Omental fat pad (tissue), 3 donors: ENCODE measurements at regions not wholly inside any gene's neighbourhood (a gene's known extent, or its start where the extent isn't known, plus 50 kb on each side); places are given as distances from the start of the nearest gene placed in this dataset.

Experiments
- ATAC-seq: fragments of 150-250 bp; one replicate; pipeline ENCODE4 v1.9.1; 2016; ENCODE audit warnings: mild to moderate bottlenecking, moderate library complexity; ENCODE audit not compliant: low FRiP score
- DNase-seq: peaks from one replicate; pipeline ENCODE4 v3.0.0-alpha.2; 2019; ENCODE audit warnings: low spot score
- TF ChIP-seq, protein P1 (sequence below), 3 donors: fragments of 450-650 bp; IDR thresholded peaks; one replicate each; pipeline ENCODE4 v1.5.1; 2016 to 2017; ENCODE audit warnings: antibody characterized with exemption in 3 of 3, mild to moderate bottlenecking in 3 of 3, moderate library complexity in 2 of 3

DNA sequence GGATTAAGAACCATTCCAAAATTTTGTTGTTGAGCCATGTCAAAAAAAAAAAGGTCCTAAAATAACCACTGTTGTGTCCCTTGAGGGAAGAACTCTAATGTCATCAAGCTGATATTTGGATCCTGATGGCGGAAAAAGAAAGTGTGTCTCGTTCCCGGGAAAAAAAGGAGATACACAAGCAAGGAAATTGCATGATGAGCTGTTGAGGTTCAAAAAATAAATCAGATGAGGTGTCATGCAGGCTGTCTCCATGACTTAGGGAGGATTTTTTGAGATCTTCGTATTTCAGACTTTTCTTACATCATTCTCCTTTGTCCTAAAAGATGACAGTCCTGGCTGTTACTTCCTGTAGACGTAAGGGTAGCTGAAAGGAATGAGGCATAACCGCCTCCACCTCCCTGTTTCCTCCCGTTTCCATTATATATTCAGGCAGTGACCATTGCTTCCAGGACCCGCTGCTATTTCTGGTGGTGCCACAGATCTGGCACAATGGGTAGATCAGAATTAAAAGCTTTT, 117.3 kb upstream of the TNFAIP3 start:
- ATAC-seq: no peak
- DNase-seq: no peak
- TF ChIP-seq, protein P1, sequence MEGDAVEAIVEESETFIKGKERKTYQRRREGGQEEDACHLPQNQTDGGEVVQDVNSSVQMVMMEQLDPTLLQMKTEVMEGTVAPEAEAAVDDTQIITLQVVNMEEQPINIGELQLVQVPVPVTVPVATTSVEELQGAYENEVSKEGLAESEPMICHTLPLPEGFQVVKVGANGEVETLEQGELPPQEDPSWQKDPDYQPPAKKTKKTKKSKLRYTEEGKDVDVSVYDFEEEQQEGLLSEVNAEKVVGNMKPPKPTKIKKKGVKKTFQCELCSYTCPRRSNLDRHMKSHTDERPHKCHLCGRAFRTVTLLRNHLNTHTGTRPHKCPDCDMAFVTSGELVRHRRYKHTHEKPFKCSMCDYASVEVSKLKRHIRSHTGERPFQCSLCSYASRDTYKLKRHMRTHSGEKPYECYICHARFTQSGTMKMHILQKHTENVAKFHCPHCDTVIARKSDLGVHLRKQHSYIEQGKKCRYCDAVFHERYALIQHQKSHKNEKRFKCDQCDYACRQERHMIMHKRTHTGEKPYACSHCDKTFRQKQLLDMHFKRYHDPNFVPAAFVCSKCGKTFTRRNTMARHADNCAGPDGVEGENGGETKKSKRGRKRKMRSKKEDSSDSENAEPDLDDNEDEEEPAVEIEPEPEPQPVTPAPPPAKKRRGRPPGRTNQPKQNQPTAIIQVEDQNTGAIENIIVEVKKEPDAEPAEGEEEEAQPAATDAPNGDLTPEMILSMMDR (IDR thresholded peaks at IDR 0.05): no peak

DNA sequence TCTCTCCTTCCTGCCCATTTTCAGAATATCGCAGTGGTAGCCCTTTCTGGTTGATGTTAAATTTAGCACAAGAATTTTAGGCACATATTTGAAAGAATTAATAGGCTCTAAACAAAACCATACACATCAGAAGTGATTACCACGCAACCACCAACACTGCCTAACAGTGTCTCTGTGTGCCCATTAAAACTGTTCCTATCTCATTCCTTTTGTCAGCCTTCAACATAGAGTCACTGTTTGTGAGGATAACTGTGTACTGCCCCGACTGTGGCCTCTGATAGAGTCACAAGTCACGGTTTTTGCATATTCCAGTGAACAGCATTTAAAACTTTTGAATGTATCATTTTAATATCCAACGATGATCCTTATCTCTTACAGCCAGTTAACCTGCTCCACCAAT, 116.8 kb upstream of the TNFAIP3 start:
- TF ChIP-seq, protein P1 (IDR thresholded peaks at IDR 0.05): no peak
- DNase-seq (no peak), ATAC-seq (no peak)

DNA sequence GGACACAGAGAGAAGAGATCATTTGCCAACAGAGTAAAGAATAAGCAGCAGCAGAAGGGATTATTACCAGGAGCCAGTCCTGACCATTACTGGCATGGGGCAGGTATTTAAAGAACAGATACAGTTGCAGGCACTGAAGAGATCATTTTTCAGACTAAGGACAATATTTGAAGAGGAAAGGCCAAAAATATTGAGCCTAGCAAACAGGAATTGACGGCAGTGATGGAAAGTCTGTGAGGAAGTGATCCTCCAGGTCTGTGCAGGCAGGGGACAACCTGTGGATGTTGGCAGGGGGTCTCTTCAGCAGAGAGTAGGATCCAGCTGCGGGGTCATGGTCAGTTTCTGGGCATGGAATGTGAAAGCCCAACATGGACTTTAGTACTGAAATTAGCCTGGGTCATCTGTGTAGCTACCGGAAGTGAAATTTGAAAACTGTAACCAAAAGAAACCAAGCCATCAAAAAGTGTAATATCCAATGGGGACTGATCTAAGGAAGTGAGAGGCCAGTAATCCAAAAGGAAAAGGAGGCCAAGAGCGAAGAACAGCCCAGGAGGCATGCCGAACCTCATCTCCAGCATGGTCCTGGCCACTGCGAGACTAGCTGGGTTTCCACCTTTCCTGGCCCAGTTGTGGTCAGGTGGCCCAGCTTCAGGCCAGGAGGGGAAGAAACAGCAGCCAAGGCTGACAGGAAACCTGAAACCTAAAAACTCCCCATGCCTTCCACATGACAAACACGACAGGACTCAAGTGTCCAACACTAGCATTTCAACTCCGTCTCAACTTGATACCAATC, 115.1 kb upstream of the TNFAIP3 start:
- DNase-seq (no peak), ATAC-seq (no peak)
- TF ChIP-seq, protein P1 (IDR thresholded peaks at IDR 0.05): no peak

DNA sequence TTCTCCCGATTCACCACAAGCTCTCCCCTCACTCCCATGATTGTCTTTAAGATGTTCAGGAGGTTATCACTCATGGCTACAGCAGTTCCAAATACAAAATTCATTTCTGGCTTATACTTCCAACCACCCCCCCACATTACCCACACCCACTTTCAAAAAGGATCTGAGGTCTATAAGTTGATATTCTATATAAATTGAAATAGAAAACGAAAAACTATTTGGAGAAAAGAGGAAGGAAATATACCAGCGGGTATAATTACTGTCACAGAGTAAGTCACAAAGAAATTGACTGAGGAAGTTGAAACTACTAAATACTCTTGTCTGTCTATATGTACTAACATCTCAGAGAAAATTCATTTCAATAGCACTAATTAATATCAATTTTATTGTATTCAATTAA, 112.7 kb upstream of the TNFAIP3 start:
- no peak for DNase-seq
- TF ChIP-seq, protein P1 (IDR thresholded peaks at IDR 0.05): no peak
- ATAC-seq: no peak

DNA sequence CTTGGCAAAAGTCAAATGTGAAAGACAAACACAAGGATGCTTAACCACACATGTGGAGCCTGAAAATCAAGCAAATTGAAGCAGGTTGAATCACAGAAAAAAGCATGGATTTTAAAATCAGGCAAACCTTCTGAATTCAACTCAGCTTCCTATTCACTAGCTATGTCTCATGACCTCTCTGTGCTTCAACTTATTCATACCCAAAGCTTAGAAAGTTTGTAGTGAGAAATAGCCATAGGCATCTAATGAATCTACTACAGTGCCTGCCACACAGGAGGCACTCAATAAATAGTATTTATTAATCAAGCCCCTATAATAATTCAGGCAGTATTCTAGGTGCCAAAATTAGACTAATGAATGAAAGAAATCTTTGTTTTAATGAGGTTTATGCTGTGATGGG, 112.2 kb upstream of the TNFAIP3 start:
- TF ChIP-seq, protein P1 (IDR thresholded peaks at IDR 0.05): no peak
- no peak for DNase-seq
- no peak for ATAC-seq

DNA sequence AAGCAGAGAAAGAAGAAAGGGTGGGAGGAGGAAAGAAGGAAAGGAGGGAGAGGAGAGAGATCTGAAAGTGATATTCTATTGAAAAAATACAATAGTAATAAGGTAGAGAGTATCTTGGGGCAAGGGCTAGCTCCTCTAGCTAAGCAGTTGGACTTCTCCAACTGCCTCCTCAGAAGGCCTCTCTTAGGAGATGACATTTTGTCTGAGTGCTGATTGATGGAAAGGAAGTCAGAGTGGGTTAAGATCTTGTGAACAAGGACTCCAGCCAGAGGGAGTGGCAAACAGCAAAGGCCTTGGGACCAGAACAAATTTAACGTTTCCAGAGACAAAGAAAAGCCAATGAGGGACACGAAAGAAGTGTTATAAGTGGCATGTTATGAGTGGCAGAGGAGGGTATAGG, 111.8 kb upstream of the TNFAIP3 start:
- TF ChIP-seq, protein P1 (IDR thresholded peaks at IDR 0.05): no peak
- ATAC-seq (no peak), DNase-seq (no peak)

DNA sequence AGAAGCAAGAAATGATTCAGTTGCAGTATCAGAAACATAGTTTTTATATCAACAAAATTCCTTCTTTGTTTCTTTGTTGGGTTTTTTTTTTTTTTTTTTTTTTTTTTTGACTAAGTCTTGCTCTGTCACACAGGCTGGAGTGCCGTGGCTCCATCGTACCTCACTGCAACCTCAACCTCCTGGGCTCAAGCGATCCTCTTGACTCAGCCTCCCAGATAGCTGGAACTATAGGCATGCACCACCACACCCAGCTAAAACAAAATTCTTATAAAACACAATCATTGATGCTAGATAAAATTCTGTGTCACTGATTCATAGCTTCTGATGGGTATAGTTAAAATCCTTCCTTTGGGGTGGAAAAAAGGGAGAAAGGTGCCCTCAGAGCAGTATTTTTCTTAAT, 110.3 kb upstream of the TNFAIP3 start:
- TF ChIP-seq, protein P1 (IDR thresholded peaks at IDR 0.05): no peak
- DNase-seq (no peak), ATAC-seq (no peak)
